GM12875 (cell line): ENCODE measurements at regions not wholly inside any gene's neighbourhood (a gene's known extent, or its start where the extent isn't known, plus 50 kb on each side); places are given as distances from the start of the nearest gene placed in this dataset.

Experiments
- H3K4me3 ChIP-seq: one replicate; pipeline ENCODE4 v1.5.1; 2011; ENCODE audit warnings: low read depth, low read length, control low read depth
- TF ChIP-seq, protein P1 (sequence below): IDR thresholded peaks from 2 replicates; pipeline ENCODE4 v1.5.1; 2011; ENCODE audit warnings: low read depth, mild to moderate bottlenecking, control low read depth, inconsistent platforms, low read length, moderate library complexity, borderline replicate concordance; ENCODE audit not compliant: insufficient read depth

GRCh38 chr5:89584339-89584956 is 701.5 kb upstream of the MEF2C start:
- TF ChIP-seq, protein P1, sequence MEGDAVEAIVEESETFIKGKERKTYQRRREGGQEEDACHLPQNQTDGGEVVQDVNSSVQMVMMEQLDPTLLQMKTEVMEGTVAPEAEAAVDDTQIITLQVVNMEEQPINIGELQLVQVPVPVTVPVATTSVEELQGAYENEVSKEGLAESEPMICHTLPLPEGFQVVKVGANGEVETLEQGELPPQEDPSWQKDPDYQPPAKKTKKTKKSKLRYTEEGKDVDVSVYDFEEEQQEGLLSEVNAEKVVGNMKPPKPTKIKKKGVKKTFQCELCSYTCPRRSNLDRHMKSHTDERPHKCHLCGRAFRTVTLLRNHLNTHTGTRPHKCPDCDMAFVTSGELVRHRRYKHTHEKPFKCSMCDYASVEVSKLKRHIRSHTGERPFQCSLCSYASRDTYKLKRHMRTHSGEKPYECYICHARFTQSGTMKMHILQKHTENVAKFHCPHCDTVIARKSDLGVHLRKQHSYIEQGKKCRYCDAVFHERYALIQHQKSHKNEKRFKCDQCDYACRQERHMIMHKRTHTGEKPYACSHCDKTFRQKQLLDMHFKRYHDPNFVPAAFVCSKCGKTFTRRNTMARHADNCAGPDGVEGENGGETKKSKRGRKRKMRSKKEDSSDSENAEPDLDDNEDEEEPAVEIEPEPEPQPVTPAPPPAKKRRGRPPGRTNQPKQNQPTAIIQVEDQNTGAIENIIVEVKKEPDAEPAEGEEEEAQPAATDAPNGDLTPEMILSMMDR: no peak
- H3K4me3 ChIP-seq: no peak overlapping the region

- TF ChIP-seq, protein P1: no peak
Observed at GRCh38 chr5:89583534-89583933, 700.5 kb upstream of the MEF2C start.

GRCh38 chr5:89582768-89583339 is 699.9 kb upstream of the MEF2C start:
- TF ChIP-seq, protein P1: no peak
- no peak overlapping the region for H3K4me3 ChIP-seq

More at GRCh38 chr5:89583534-89583933, 700.5 kb upstream of the MEF2C start:
- H3K4me3 ChIP-seq: no peak overlapping the region

DNA sequence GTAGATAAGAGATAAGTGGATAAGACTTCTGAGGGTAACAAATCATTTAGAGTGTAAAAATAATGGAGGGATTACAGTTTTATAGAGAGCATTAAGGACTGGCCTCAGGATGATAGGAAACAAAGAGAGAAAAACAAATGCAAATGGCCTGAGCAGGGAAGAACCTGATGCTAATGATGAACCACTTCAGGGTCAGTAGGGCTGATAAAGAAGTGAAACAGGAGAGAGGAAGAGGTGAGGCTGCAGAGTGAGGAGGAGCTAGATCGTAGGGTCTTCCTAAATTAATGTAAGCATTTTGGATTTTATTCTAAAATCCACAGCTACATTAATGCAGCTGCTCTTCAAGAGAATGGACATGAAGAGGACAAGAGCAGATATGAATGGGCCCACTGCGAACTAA is 698.0 kb upstream of the MEF2C start:
- no peak overlapping the region for H3K4me3 ChIP-seq
- TF ChIP-seq, protein P1: no peak

DNA sequence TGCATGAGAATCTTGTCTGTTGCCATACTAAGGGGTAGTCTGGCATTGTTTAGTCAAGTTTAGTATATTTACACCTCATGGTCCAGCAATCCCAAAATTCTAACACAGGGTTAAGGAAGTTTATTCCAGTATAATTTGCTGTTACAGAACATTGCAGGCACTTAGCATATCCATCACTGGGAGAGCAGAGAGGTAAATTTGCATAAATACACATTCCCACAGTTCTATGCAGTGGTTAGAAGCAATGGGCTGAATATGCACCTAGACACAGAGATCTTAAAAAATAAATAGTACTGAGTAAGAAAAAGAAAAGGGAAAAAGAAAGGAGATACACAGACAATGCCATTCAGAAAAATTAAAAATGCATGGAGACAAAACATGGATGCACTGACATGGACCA is 692.3 kb upstream of the MEF2C start:
- TF ChIP-seq, protein P1: no peak
- H3K4me3 ChIP-seq: no peak overlapping the region

DNA sequence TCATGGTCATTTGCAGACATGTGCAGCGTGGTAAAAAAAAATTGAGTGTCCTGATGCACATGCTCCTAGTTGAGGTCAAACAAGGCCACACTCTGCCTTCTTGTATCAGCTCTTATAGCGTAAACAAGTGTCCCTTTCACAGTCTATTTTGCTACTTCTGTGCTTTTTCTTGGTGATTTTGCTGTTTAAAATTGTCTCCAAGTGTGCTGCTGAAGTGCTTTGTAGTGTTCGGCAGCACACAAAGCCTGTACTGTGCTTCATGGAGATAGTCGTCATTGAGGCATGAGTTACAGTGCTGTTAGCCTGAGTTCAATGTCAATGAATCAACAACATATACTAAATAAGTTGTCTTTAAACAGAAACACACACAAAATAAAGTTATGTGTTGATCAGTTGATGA is 690.4 kb upstream of the MEF2C start:
- TF ChIP-seq, protein P1: no peak

GRCh38 chr5:89572696-89573095 is 689.7 kb upstream of the MEF2C start:
- TF ChIP-seq, protein P1: no peak
- no peak overlapping the region for H3K4me3 ChIP-seq

More for the DNA sequence above, 690.4 kb upstream of the MEF2C start:
- no peak overlapping the region for H3K4me3 ChIP-seq
